OCI-LY7 (cell line): ENCODE measurements at regions not wholly inside any gene's neighbourhood (a gene's known extent, or its start where the extent isn't known, plus 50 kb on each side); places are given as distances from the start of the nearest gene placed in this dataset.
"Not testable (repeated sequence)": the region's sequence is repeated elsewhere in the genome, so short reads cannot be mapped to it uniquely, and the experiment has no call there.

Source experiments
- BruUV-seq: library from RNA; stranded (reverse); fragments of 400-500 nt; replicated peaks from 2 replicates; lab custom pipeline; 2021; lab: Mats Ljungman, UMichigan
- CTCF ChIA-PET: fragments of 300-600 bp; sonication (Branson Sonifier 250); formaldehyde crosslinking; loops from one replicate; lab custom pipeline; 2022; ENCODE audit warnings: antibody characterized with exemption; ENCODE audit not compliant: unreplicated experiment; lab: Charles Lee
- POLR2A ChIA-PET: fragments of 300-600 bp; sonication (Branson Sonifier 250); formaldehyde crosslinking; loops from one replicate; lab custom pipeline; 2022; ENCODE audit warnings: antibody characterized with exemption; lab: Charles Lee
- DNase-seq: peaks from one replicate; pipeline ENCODE4 v3.0.0-alpha.2; 2015; ENCODE audit warnings: low spot score
- H2AFZ ChIP-seq: fragments of 200-600 bp; sonication (generic), shearing (Covaris generic); 2 replicates; pipeline ENCODE4 v1.6.1; 2014; ENCODE audit warnings: mild to moderate bottlenecking, antibody characterized with exemption, low read length, moderate library complexity
- H3K27ac ChIP-seq: fragments of 200-600 bp; sonication (generic); 2 replicates; pipeline ENCODE4 v1.5.1; 2014; ENCODE audit warnings: mixed run types, low read depth, mild to moderate bottlenecking, moderate library complexity, low read length, inconsistent platforms; ENCODE audit not compliant: poor library complexity, severe bottlenecking
- H3K36me3 ChIP-seq: fragments of 200-600 bp; sonication (generic); 2 replicates; pipeline ENCODE4 v1.6.1; 2014; ENCODE audit warnings: mild to moderate bottlenecking, antibody characterized with exemption, low read length, moderate library complexity, mixed read lengths; ENCODE audit not compliant: insufficient read depth
- H3K4me1 ChIP-seq: fragments of 200-600 bp; sonication (generic); 2 replicates; pipeline ENCODE4 v1.5.1; 2014; ENCODE audit warnings: mild to moderate bottlenecking, low read length; ENCODE audit not compliant: insufficient read depth, poor library complexity, severe bottlenecking
- H3K4me2 ChIP-seq: fragments of 200-600 bp; sonication (generic); 2 replicates; pipeline ENCODE4 v1.6.1; 2014; ENCODE audit warnings: mild to moderate bottlenecking, low read length
- H3K4me3 ChIP-seq: fragments of 200-600 bp; sonication (generic); 2 replicates; pipeline ENCODE4 v1.5.1; 2014; ENCODE audit warnings: mild to moderate bottlenecking, low read depth, low read length; ENCODE audit not compliant: poor library complexity, severe bottlenecking
- H3K79me2 ChIP-seq: fragments of 200-600 bp; sonication (generic); 2 replicates; pipeline ENCODE4 v1.6.1; 2016; ENCODE audit warnings: low read depth, mild to moderate bottlenecking, low read length, moderate library complexity, mixed read lengths; ENCODE audit not compliant: insufficient read depth
- H3K9me2 ChIP-seq: fragments of 200-600 bp; sonication (generic); 2 replicates; pipeline ENCODE4 v1.6.1; 2016; ENCODE audit warnings: mild to moderate bottlenecking, low read length, mixed read lengths; ENCODE audit not compliant: insufficient read depth
- H3K9me3 ChIP-seq: fragments of 200-600 bp; sonication (generic); 2 replicates; pipeline ENCODE4 v1.6.1; 2014; ENCODE audit warnings: mild to moderate bottlenecking, mixed run types, low read length, mixed read lengths
- H4K20me1 ChIP-seq: fragments of 200-600 bp; sonication (generic); 2 replicates; pipeline ENCODE4 v1.6.1; 2014; ENCODE audit warnings: mild to moderate bottlenecking, antibody characterized with exemption, low read length, moderate library complexity, mixed read lengths; ENCODE audit not compliant: insufficient read depth
- CTCF ChIP-seq: fragments of 200-600 bp; sonication (generic); conservative IDR thresholded peaks from 2 replicates; pipeline ENCODE4 v1.5.1; 2014; ENCODE audit warnings: mild to moderate bottlenecking, antibody characterized with exemption, low read length, moderate library complexity, mixed read lengths
- intact Hi-C: fragments of 100-400 bp; cut with micrococcal nuclease; formaldehyde crosslinking; loops from one replicate; pipeline ENCODE4 v1.10.0; 2022; ENCODE audit not compliant: unreplicated experiment

DNA sequence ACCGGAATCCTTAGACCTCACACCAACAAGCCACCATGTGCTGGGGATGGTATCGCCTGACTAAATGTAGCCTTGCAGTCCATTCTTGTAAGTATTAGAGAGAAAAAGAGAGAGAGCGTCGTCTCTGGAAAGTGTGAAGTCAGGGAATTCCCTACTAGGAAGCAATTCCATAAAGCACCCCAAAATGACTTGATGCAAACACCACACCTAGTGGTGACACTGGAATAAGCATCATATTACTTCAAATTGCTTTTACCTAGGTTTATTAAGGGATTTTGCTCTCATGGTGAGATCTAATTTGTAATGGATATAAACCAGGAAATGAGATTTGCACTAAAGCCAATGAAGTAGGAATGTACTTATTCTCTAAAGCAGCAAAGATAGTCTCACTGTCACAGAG, 111.4 kb upstream of the METTL9 start:
- H3K9me2 ChIP-seq, DNase-seq, CTCF ChIA-PET, H3K27ac ChIP-seq, H4K20me1 ChIP-seq, H3K4me2 ChIP-seq, H2AFZ ChIP-seq, H3K9me3 ChIP-seq, intact Hi-C loops, H3K4me3 ChIP-seq, H3K36me3 ChIP-seq, BruUV-seq, POLR2A ChIA-PET: not testable (repeated sequence)
- Histone ChIP-seq H3K79me2 (peaks cover 19% of the 10 kb centered on the region; the same call in 1 of the 2 replicates), H3K4me1 (peaks cover 19% of the 10 kb centered on the region)
- TF ChIP-seq CTCF, result peak; percentile 12; the same call in 1 of the 2 replicates

- Histone ChIP-seq H3K4me2 (peak overlapping the region; percentile 48; the same call in 1 of the 2 replicates), H3K36me3 (peaks cover 20% of the 10 kb centered on the region), H3K4me3 (peak overlapping the region; percentile 46), H3K79me2 (peaks cover 34% of the 10 kb centered on the region), H3K27ac (peak overlapping the region; percentile 73), H3K4me1 (peaks cover 20% of the 10 kb centered on the region)
- H3K9me3 ChIP-seq, H4K20me1 ChIP-seq, H3K9me2 ChIP-seq, POLR2A ChIA-PET, DNase-seq, CTCF ChIA-PET, intact Hi-C loops, H2AFZ ChIP-seq, BruUV-seq: not testable (repeated sequence)
These were observed 100.3 kb upstream of the METTL9 start for GRCh38 chr16:21499046-21499445.

DNA sequence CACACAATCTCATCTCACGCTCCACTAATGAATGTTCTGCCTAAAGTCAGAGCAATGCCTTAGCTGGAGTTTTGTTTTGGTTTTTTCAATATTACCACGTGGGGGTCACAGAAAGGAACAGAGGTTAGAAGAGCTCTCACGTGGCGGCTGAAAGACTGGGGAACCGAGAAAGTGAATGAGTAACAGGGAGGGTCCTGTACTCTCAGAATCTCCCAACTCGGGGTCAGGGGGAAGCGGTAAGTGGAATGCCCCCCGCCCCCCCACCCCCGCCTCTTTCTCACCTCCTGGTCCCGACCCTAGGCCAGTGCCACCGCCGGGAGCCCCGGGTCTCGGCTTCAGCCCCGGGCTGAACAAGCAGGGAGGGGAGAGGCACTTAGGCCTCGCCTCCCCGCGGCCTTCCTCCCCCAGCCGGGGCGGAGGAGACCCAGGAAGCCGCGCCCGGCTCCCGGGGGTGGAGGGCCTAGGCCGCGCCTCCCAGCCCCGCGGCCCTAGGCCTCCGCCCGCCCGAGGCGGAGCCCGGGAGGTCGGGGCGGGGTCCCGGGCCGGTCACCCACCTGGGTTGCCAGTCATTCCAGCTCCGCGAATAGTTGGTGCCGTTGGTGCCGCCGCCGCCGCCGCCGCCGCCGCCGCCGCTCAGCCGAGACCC, 98.0 kb upstream of the METTL9 start:
- peak overlapping the region; percentile 84 for H3K27ac ChIP-seq
- POLR2A ChIA-PET, H2AFZ ChIP-seq, BruUV-seq, intact Hi-C loops, H3K9me2 ChIP-seq, H3K9me3 ChIP-seq, CTCF ChIA-PET, H4K20me1 ChIP-seq: not testable (repeated sequence)
- peak overlapping the region; percentile 61 for H3K4me2 ChIP-seq
- H3K79me2 ChIP-seq, result peaks cover 57% of the 10 kb centered on the region
- H3K4me1 ChIP-seq, result peaks cover 40% of the 10 kb centered on the region
- peak overlapping the region; percentile 80 for H3K4me3 ChIP-seq
- H3K36me3 ChIP-seq, result peaks cover 23% of the 10 kb centered on the region
- peak; percentile 83 for DNase-seq
